ENCODE measurements at regions not wholly inside any gene's neighbourhood (a gene's known extent, or its start where the extent isn't known, plus 50 kb on each side); places are given as distances from the start of the nearest gene placed in this dataset.
A peak's percentile ranks its signal among the peaks of the same experiment; 100 is the strongest.
"Not testable (repeated sequence)": the region's sequence is repeated elsewhere in the genome, so short reads cannot be mapped to it uniquely, and the experiment has no call there.

GRCh38 chr17:20721171-20721570 is 141.6 kb downstream of the CDRT15L2 start (continued):
- TF ChIP-seq HMGXB4 (CRISPR knock-in tag; IDR thresholded peaks at IDR 0.05; ENCODE audit: borderline replicate concordance) (no peak), BCL3 (IDR thresholded peaks at IDR 0.05) (no peak), RNF2 (IDR thresholded peaks at IDR 0.05; ENCODE audit: borderline replicate concordance, low read depth) (no peak), CBX2 (IDR thresholded peaks at IDR 0.05; ENCODE audit: borderline replicate concordance, low read depth) (no peak), POLR2AphosphoS2 (conservative IDR thresholded peaks at IDR 0.05; ENCODE audit: low read length) (no peak)

- CTCF ChIA-PET: not testable (repeated sequence)
Observed at GRCh38 chr17:20724391-20724790, 144.9 kb downstream of the CDRT15L2 start.

GRCh38 chr17:20727201-20727600 is 147.7 kb downstream of the CDRT15L2 start:
- 10% methylated on average over 7 of the region's 7 CpGs for WGBS (ENCODE audit: missing lambda C conversion rate)
- H3K4me2 ChIP-seq; POLR2A ChIA-PET; FAIRE-seq; DNase-seq (ENCODE audit: low read depth in 1 of 2, low spot score in 1 of 2); H3K4me1 ChIP-seq; ATAC-seq; H3K9me3 ChIP-seq; H3K27ac ChIP-seq; H3K4me3 ChIP-seq: not testable (repeated sequence)
- CTCF ChIA-PET: interaction anchor here (1.1 kb wide), 2 partner anchors 16 to 19 kb away, joined by 3 to 6 read pairs; no protein-coding TSS in a partner anchor

More at GRCh38 chr17:20724391-20724790, 144.9 kb downstream of the CDRT15L2 start:
- POLR2A ChIA-PET; H3K4me2 ChIP-seq; H3K9me3 ChIP-seq; H3K27ac ChIP-seq; H3K4me3 ChIP-seq; H3K4me1 ChIP-seq; DNase-seq (ENCODE audit: low read depth in 1 of 2, low spot score in 1 of 2); FAIRE-seq: not testable (repeated sequence)
- ATAC-seq: 0 out of 6 replicates have a peak, but pooled peaks of 1 of the 2 experiments have one; percentile 13
- 81% methylated on average over 1 of the region's 1 CpG for WGBS (ENCODE audit: missing lambda C conversion rate)

- FAIRE-seq (peak; percentile 7), DNase-seq (ENCODE audit: low read depth in 1 of 2, low spot score in 1 of 2) (no peak), ATAC-seq (no peak)
- Histone ChIP-seq H3K4me1 (no peaks in the 10 kb centered on the region), H3K27ac (no peak overlapping the region), H3K4me3 (no peak overlapping the region), H3K4me2 (no peak overlapping the region), H3K9me3 (no peaks in the 10 kb centered on the region)
- CTCF ChIA-PET: no interaction called here
- POLR2A ChIA-PET: no interaction called here
- TF ChIP-seq HDAC2 (IDR thresholded peaks at IDR 0.05) (no peak), JUNB (IDR thresholded peaks at IDR 0.05) (no peak), FOSL2 (IDR thresholded peaks at IDR 0.05) (no peak), FOSL2 (CRISPR knock-in tag; IDR thresholded peaks at IDR 0.05) (no peak), KDM1A (IDR thresholded peaks at IDR 0.05; ENCODE audit: low read depth) (no peak), SREBF2 (IDR thresholded peaks at IDR 0.05) (no peak), CBX8 (IDR thresholded peaks at IDR 0.05) (no peak), ZFP36 (IDR thresholded peaks at IDR 0.05; ENCODE audit: borderline replicate concordance, partially characterized antibody) (no peak), GATA3 (IDR thresholded peaks at IDR 0.05; ENCODE audit: borderline replicate concordance) (no peak), MAX (IDR thresholded peaks at IDR 0.05) (no peak)
- 16% methylated on average over 1 of the region's 1 CpG for WGBS (ENCODE audit: missing lambda C conversion rate)
Observed at GRCh38 chr17:20728181-20728580, 148.7 kb downstream of the CDRT15L2 start.

GRCh38 chr17:20731131-20731530 is 151.6 kb downstream of the CDRT15L2 start:
- H3K27ac ChIP-seq; H3K4me1 ChIP-seq; CTCF ChIA-PET; H3K4me2 ChIP-seq; POLR2A ChIA-PET; H3K4me3 ChIP-seq; H3K9me3 ChIP-seq; DNase-seq (ENCODE audit: low read depth in 1 of 2, low spot score in 1 of 2); FAIRE-seq; ATAC-seq: not testable (repeated sequence)
- WGBS (ENCODE audit: missing lambda C conversion rate): 37% methylated on average over 6 of the region's 6 CpGs

All from A549 (cell line).